Osteocyte (in vitro differentiated cells): ENCODE measurements at regions not wholly inside any gene's neighbourhood (a gene's known extent, or its start where the extent isn't known, plus 50 kb on each side); places are given as distances from the start of the nearest gene placed in this dataset.
"Not testable (repeated sequence)": the region's sequence is repeated elsewhere in the genome, so short reads cannot be mapped to it uniquely, and the experiment has no call there.

Experiments used
- DNase-seq: peaks from one replicate; pipeline ENCODE4 v3.0.0; 2021; ENCODE audit warnings: mixed read lengths; ENCODE audit not compliant: unreplicated experiment; ENCODE audit errors: extremely low spot score
- H3K27ac Mint-ChIP-seq: one replicate; pipeline ENCODE4 v1.8.0; 2021; ENCODE audit warnings: mild to moderate bottlenecking, mixed read lengths; ENCODE audit not compliant: unreplicated experiment
- H3K27me3 Mint-ChIP-seq: one replicate; pipeline ENCODE4 v1.8.0; 2021; ENCODE audit warnings: mixed read lengths; ENCODE audit not compliant: unreplicated experiment
- H3K36me3 Mint-ChIP-seq: one replicate; pipeline ENCODE4 v1.8.0; 2021; ENCODE audit warnings: mixed read lengths; ENCODE audit not compliant: unreplicated experiment
- H3K4me1 Mint-ChIP-seq: one replicate; pipeline ENCODE4 v1.8.0; 2021; ENCODE audit warnings: mixed read lengths; ENCODE audit not compliant: unreplicated experiment
- H3K4me3 Mint-ChIP-seq: one replicate; pipeline ENCODE4 v1.8.0; 2021; ENCODE audit warnings: mild to moderate bottlenecking, moderate library complexity, mixed read lengths; ENCODE audit not compliant: unreplicated experiment
- H3K9me3 Mint-ChIP-seq: one replicate; pipeline ENCODE4 v1.8.0; 2021; ENCODE audit warnings: mixed read lengths; ENCODE audit not compliant: unreplicated experiment
- TF ChIP-seq, protein P1 (sequence below): fragments of 200-600 bp; sonication (generic); IDR thresholded peaks from 2 replicates; pipeline ENCODE4 v1.5.0; 2021; ENCODE audit warnings: antibody characterized with exemption, mild to moderate bottlenecking, moderate library complexity

- Mint-ChIP-seq H3K4me3 (no peak overlapping the region), H3K4me1 (no peaks in the 10 kb centered on the region), H3K36me3 (no peaks in the 10 kb centered on the region), H3K27ac (no peak overlapping the region), H3K9me3 (no peaks in the 10 kb centered on the region), H3K27me3 (no peaks in the 10 kb centered on the region)
- TF ChIP-seq, protein P1, sequence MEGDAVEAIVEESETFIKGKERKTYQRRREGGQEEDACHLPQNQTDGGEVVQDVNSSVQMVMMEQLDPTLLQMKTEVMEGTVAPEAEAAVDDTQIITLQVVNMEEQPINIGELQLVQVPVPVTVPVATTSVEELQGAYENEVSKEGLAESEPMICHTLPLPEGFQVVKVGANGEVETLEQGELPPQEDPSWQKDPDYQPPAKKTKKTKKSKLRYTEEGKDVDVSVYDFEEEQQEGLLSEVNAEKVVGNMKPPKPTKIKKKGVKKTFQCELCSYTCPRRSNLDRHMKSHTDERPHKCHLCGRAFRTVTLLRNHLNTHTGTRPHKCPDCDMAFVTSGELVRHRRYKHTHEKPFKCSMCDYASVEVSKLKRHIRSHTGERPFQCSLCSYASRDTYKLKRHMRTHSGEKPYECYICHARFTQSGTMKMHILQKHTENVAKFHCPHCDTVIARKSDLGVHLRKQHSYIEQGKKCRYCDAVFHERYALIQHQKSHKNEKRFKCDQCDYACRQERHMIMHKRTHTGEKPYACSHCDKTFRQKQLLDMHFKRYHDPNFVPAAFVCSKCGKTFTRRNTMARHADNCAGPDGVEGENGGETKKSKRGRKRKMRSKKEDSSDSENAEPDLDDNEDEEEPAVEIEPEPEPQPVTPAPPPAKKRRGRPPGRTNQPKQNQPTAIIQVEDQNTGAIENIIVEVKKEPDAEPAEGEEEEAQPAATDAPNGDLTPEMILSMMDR = no peak
- DNase-seq = no peak
Measured at GRCh38 chr6:40671001-40671693, 84.0 kb upstream of the LRFN2 start.

DNA sequence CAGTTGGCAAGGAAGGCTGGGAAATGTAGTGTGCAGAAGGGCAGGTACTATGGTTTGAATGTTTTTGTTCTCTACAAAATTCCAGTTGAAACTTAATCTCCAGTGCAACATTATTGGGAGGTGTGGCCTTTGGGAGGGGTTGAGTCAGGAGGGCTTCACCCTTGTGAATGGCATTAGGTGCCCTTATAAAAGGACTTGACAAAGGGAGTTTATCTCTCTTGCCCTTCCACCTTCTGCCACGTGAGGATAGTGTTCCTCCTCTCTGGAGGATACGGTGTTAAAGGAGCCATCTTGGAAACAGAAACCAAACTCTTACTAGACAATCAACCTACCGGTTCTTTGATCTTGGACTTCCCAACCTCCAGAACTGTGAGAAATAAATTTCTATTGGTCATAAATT, 82.2 kb upstream of the LRFN2 start:
- no peak for DNase-seq
- H3K36me3 Mint-ChIP-seq = no peaks in the 10 kb centered on the region
- TF ChIP-seq, protein P1 = no peak
- no peaks in the 10 kb centered on the region for H3K27me3 Mint-ChIP-seq
- H3K4me1 Mint-ChIP-seq = no peaks in the 10 kb centered on the region
- H3K4me3 Mint-ChIP-seq = no peak overlapping the region
- peaks cover 13% of the 10 kb centered on the region for H3K9me3 Mint-ChIP-seq
- no peak overlapping the region for H3K27ac Mint-ChIP-seq

DNA sequence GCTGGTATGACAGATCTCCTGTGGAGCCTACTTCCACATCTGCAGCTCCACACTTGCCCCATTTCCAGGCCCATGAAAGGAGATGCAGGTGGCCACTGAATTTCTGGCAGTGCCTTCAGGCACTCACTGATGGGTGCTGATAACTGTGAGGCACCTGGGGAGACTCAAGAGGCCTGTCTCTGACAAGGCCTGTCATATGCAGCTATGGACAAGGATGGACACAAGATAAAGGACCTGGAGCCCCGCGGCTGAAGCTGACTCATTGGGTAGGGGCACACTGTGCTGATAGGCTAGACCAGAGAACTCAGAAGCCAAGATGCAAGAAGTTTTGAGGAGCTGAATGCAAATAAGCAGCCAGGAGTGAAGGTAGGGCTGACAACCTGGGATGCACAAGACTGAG, 81.0 kb upstream of the LRFN2 start:
- H3K27me3 Mint-ChIP-seq = no peaks in the 10 kb centered on the region
- peaks cover 21% of the 10 kb centered on the region for H3K9me3 Mint-ChIP-seq
- TF ChIP-seq, protein P1 = no peak
- no peak overlapping the region for H3K27ac Mint-ChIP-seq
- H3K36me3 Mint-ChIP-seq = no peaks in the 10 kb centered on the region
- H3K4me3 Mint-ChIP-seq = no peak overlapping the region
- H3K4me1 Mint-ChIP-seq = no peaks in the 10 kb centered on the region
- DNase-seq = no peak

- H3K4me3 Mint-ChIP-seq = no peak overlapping the region
- H3K27me3 Mint-ChIP-seq = no peaks in the 10 kb centered on the region
- H3K4me1 Mint-ChIP-seq = no peaks in the 10 kb centered on the region
- peaks cover 21% of the 10 kb centered on the region for H3K9me3 Mint-ChIP-seq
- TF ChIP-seq, protein P1 = no peak
- no peak overlapping the region for H3K27ac Mint-ChIP-seq
- no peak for DNase-seq
- no peaks in the 10 kb centered on the region for H3K36me3 Mint-ChIP-seq
Measured at GRCh38 chr6:40666530-40666929, 79.4 kb upstream of the LRFN2 start.

DNA sequence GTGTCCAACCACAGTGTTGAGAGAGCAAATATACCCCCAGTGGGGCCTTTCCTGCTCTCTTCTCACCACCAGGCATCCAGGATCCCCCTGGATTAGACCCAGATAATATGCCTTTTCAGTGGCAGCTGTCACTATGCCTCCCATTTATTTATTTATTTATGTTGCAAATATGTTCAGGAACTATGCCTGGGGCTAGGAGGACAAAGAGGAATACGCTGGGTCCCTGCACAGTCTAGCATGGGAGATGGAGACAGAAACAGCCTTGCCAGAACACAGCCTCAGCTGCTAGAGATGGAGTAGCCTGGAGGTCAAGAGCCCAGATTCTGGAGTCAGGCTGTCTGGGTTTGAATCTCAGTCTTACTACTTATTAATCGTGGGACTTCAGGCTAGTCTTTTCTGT, 74.6 kb upstream of the LRFN2 start:
- peaks cover 21% of the 10 kb centered on the region for H3K9me3 Mint-ChIP-seq
- H3K27ac Mint-ChIP-seq = no peak overlapping the region
- H3K27me3 Mint-ChIP-seq = peaks cover 3% of the 10 kb centered on the region
- TF ChIP-seq, protein P1 = no peak
- no peaks in the 10 kb centered on the region for H3K36me3 Mint-ChIP-seq
- no peak overlapping the region for H3K4me3 Mint-ChIP-seq
- no peak for DNase-seq
- no peaks in the 10 kb centered on the region for H3K4me1 Mint-ChIP-seq

- H3K4me1 Mint-ChIP-seq, H3K4me3 Mint-ChIP-seq, H3K9me3 Mint-ChIP-seq, H3K27ac Mint-ChIP-seq, H3K27me3 Mint-ChIP-seq, DNase-seq, H3K36me3 Mint-ChIP-seq: not testable (repeated sequence)
Measured at GRCh38 chr6:40656772-40657171, 69.6 kb upstream of the LRFN2 start.
